H4 (cell line): ENCODE measurements at regions not wholly inside any gene's neighbourhood (a gene's known extent, or its start where the extent isn't known, plus 50 kb on each side); places are given as distances from the start of the nearest gene placed in this dataset.
"Not testable (repeated sequence)": the region's sequence is repeated elsewhere in the genome, so short reads cannot be mapped to it uniquely, and the experiment has no call there.

ENCODE experiments used
- DNase-seq: peaks from one replicate; pipeline ENCODE4 v3.0.0-alpha.2; 2015; ENCODE audit warnings: low spot score

- no peak for DNase-seq
Observed at GRCh38 chr16:66023481-66023880, 343.0 kb upstream of the CDH5 start.

DNA sequence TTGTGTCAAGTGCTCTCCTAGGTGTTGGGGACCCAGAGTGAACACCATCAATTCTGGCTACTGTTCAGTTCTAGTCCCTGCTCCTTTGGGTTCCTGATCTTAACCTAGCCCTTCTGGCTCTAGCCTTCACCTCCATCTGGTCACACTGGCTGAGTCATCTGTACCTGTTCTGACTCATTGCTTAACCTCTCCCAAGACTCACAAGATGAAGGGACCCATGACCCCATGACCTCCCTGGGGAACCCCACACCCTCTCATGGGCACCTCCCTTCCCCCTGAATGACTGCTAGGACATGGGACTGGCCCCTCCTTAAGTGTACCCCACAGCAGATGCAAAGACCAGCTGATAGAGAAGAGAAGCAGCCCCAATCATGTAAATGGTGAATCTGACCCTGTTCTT is 345.8 kb upstream of the CDH5 start:
- no peak for DNase-seq

DNA sequence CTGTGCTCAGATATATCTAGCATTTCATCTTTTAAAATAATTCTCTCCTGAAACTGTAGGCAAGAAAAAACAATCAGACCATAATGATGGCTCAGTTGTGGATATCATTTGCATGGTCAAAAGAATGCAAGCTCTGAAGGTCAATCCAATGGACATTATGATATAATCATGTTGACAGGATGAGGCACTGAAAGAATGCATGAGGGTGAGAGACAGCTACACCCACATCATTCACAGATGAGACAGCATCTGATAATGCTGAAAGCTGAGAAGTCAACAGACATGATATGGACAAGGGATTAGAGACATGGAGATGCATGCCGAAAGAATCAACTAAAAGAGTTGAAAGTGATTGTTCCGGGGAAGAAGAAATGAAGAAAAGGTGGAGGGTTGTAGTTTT is 346.4 kb upstream of the CDH5 start:
- no peak for DNase-seq

GRCh38 chr16:66019502-66019901 is 347.0 kb upstream of the CDH5 start:
- DNase-seq, result not testable (repeated sequence)

DNA sequence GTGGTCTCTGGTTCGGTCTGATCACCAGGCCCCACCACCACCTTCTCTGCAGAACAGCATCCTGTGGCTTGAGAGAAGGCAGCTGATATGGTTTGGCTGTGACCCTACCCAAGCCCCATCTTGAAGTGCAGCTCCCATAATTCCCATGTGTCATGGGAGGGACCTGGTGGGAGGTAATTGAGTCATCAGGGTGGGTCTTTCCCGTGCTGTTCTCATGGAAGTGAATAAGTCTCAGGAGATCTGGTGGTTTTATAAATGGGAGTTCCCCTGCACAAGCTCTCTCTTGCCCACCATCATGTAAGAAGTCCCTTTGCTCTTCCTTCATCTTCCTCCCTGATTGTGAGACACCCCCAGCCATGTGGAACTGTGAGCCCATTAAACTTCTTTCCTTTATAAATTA is 352.3 kb upstream of the CDH5 start:
- DNase-seq, result no peak

DNA sequence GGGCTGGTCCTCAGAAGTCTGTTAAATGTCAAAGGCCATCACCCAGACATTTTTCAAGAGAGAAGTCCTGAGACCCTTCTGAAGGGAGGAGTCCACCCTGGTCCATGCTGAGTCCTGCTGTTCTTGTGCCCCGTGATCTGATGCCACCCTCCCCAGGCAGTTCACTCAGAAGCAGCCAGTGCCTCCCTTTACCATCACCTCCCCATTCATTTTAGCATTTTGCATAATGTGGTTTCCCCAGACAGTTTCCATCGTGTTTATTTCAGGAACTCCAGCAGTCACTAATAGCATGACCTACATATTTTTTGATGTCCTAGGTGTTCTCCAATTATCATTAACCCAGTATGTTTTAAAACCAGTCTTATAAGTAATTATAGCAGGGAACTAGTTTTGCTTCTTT is 353.0 kb upstream of the CDH5 start:
- no peak for DNase-seq

DNA sequence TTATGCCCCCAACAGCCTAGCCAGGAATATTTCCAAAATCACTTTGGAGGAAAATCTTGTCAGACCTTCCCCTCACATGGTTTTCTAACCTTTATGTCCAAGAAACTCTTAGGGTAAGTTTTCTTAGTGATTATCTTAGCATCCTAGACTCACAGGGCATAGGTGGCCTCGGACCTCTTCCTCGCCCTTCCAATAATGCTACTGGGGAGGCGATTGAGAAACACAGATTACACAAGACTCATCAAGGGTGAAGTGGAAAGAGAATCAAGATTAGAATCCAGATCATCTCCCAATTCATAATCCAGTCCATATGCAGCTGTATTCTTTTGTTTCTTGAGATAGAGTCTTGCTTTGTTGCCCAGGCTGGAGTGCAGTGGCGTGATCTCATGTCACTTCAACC is 358.4 kb upstream of the CDH5 start:
- no peak for DNase-seq

DNA sequence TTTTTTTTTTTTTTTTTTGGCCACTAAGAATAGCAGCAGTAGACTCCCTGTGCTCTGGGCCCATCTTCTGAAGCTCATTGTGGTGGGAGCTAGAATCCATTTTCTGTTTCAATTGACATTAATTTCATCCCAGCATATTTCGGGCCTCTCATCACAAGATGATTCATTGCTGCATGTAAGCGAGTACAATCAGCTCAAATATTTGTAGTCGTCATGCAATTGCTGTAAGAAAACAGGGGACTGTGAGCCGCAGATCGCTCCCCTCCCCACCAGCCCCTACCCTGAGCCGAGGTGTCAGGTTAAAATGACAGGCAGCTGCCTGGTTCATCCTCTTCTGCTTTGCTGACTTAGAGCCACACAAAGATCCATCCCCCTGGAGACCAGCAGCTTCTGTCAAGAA is 358.8 kb upstream of the CDH5 start:
- no peak for DNase-seq

GRCh38 chr16:66006485-66006884 is 360.0 kb upstream of the CDH5 start:
- no peak for DNase-seq

DNA sequence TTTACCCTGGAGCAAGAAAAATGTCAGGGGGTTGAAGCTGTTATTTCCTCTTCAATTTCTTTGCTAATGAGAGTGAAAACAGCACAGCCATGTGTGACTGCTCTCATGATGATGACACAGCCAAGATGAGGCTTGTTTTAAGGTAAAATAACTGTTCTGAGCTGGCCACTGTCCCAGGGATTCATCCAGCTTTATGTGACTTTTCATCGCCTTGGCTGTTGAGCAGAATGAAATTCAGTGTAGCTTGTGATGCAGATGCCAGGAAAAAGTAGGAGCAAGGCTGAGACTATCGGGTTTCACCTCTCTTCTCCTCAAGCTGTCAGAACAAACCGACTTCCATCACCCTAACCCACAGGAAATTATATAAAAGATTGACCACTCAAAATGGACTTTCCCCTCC is 361.8 kb upstream of the CDH5 start:
- no peak for DNase-seq

- no peak for DNase-seq
Observed at GRCh38 chr16:66003201-66003600, 363.3 kb upstream of the CDH5 start.

- no peak for DNase-seq
Observed at GRCh38 chr16:66002601-66003000, 363.9 kb upstream of the CDH5 start.

DNA sequence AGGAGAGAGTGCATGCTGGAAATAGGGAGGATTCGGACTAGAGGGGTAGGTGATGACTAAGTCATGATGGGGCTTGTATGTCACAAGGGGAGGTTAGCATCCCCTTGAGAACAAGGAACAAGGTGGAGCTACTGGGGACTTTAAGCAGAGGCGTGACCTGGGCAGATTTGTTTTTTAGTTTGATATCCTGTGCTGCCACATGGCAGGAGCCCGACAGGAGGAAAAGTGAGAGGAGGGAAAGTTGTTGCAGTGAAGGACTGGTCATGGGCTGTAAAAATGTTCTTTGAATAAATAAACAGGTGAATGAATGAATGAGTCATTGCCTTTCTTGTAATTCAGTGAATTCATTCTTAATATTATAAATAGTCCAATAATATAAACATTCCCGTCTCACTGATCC is 365.1 kb upstream of the CDH5 start:
- DNase-seq, result no peak

GRCh38 chr16:65998443-65998842 is 368.0 kb upstream of the CDH5 start:
- no peak for DNase-seq

DNA sequence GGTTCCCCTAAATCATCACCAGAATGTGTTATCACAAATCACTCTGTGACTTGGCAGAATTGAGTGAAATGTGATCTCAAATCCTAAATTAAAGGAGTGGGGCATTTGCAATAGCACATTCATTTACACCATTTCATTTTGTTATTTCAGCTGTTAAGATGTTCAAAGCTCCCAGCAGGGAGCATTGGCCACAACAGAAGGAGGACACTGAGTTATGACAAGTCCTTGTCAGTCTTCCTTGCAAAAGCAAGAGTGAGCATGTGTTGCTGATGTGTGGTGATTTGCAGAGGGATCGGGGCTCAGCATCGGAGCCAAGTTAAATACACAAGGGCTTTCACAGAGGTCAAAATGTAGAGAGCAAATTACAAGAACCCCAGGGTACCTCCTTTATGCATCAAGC is 372.2 kb upstream of the CDH5 start:
- DNase-seq, result no peak

DNA sequence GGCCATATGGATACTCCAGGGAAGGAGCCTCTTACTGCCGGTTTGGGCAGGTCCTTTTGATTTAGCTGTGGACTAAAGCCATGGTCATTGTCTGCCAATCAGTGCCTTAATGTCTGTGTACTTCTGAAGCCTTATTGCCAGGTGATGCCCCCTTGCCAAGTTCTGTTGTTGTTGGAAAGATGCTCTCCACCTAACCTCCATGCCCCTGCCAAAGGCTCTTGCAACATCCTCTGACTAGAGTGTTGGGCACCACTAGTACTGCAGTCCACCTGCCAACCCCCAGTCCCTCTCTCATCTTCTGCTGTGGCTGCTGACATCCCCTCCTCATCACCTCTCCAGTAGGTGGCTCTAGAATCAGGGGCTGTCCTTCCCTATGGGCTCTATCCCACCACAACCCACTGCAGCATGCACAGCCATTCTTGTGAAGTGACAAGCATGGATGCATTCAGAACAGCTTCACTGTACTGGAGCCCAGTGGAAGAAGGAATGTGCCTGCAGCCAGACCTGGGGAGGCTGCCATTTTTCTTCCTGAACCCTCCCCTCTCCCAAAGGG is 375.3 kb upstream of the CDH5 start:
- DNase-seq, result no peak

DNA sequence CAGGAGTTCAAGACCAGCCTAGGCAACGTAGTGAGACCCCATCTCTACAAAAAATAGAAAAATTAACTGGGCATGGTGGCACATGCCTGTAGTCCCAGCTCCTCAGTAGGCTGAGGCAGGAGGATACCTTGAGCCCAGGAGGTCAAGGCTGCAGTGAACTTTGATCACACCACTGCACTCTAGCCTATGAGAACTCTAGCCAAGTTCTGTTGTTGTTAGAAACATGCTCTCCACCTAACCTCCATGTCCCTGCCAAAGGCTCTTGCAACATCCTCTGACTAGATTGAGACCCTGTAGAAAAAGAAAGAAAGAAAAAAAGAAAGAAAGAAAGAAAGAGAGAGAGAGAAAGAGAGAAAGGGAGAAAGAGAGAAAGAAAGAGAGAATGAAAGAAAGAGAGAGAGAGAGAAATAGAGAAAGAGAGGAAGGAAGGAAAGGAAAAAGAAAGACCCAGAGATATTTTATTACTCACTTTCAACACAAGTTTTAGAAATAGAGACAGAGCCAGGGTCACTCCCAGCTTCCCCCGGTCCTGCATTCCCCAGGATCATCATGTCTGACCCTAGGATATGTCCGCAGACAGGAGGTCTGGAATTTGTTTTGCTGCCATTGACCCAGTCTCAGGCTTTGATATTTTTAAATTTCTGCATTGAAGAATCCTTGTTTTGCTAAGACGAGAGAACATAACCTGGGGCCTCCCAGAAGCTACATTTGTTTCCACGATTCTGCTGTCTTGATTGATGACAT is 376.5 kb upstream of the CDH5 start:
- no peak for DNase-seq

GRCh38 chr16:65988024-65988595 is 378.4 kb upstream of the CDH5 start:
- no peak for DNase-seq

DNA sequence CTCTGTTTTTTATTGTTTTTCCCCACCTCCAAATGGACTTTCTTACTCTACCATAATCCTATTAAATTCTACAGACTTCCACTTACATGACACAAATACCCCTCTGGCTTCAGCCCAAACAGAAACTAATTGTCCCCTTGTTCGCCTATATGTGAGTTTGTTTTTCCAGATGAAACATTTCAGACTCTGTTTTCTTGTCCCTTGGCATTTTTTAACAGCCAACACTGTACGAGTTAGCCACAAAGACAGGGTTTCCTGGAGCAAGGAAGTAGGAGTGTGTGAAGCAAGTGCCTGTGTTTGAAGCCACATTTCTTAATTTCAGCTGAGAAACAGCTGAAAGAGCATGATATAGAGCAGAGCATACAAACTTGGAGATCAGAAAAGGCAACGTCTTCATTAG is 382.2 kb upstream of the CDH5 start:
- DNase-seq, result no peak

- DNase-seq, result no peak
Observed at GRCh38 chr16:65981057-65981456, 385.4 kb upstream of the CDH5 start.

- DNase-seq, result peak; percentile 55
Observed at GRCh38 chr16:65975049-65975708, 391.3 kb upstream of the CDH5 start.

DNA sequence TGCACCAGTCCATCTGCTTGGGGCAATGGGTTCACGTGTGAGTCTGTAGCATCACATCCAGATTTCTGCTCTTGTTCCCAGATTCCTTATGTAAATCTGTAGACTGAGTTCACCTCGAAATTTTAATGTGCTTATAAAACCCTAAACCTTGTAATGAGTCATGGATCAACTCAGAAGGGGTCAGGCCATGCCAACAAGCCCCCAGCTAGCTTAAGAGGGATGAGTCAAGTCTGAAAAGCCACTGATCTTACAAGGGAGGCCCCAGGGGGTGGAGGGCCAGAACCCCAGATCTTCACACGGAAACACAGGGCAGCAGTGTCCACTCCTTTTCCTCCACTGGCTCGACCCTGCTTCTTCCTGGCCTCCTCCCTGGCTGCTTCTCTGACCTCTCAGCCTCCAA is 399.1 kb upstream of the CDH5 start:
- DNase-seq, result no peak

- no peak for DNase-seq
Observed at GRCh38 chr16:65965628-65966027, 400.9 kb upstream of the CDH5 start.
